Testis (tissue), 2 donors: ENCODE measurements at regions not wholly inside any gene's neighbourhood (a gene's known extent, or its start where the extent isn't known, plus 50 kb on each side); places are given as distances from the start of the nearest gene placed in this dataset.

ENCODE experiments used
- DNase-seq: peaks from one replicate; pipeline ENCODE4 v3.0.0-alpha.2; 2019
- H3K27ac ChIP-seq, 2 donors: fragments of 200-600 bp; sonication (generic); one replicate each; pipeline ENCODE4 v1.5.1; 2019
- H3K27me3 ChIP-seq: fragments of 200-600 bp; sonication (generic); one replicate; pipeline ENCODE4 v1.5.1; 2019
- H3K36me3 ChIP-seq: fragments of 200-600 bp; sonication (generic); one replicate; pipeline ENCODE4 v1.5.1; 2017; ENCODE audit warnings: low read depth; ENCODE audit errors: missing control alignments
- H3K4me1 ChIP-seq: fragments of 200-600 bp; sonication (generic); one replicate; pipeline ENCODE4 v1.5.1; 2019
- H3K4me3 ChIP-seq, 2 donors: fragments of 200-600 bp; sonication (generic); one replicate each; pipeline ENCODE4 v1.5.1; 2017 to 2019
- H3K9me3 ChIP-seq: fragments of 200-600 bp; sonication (generic); one replicate; pipeline ENCODE4 v1.5.1; 2017
- CTCF ChIP-seq, 3 experiments: fragments of 450-650 bp in 2 of 3; fragments of 200-600 bp in 1 of 3; sonication (generic) in 1 of 3; IDR thresholded peaks; one replicate each; pipeline ENCODE4 v1.5.1; 2016 to 2019; ENCODE audit warnings: antibody characterized with exemption in 3 of 3, mild to moderate bottlenecking in 2 of 3, moderate library complexity in 1 of 3
- POLR2A ChIP-seq: fragments of 450-650 bp; IDR thresholded peaks from one replicate; pipeline ENCODE4 v1.6.1; 2017; ENCODE audit warnings: antibody characterized with exemption, mild to moderate bottlenecking, moderate library complexity
- WGBS, 2 donors: methylation state at CpG; one replicate each; pipeline ENCODE4 v1.1.5; 2018; 5-methylcytosine and 5-hydroxymethylcytosine counted together
- intact Hi-C: fragments of 100-400 bp; cut with DNase I; formaldehyde crosslinking; loops from one replicate; pipeline ENCODE4 v1.15.1; 2023; ENCODE audit warnings: low total_unique reads

GRCh38 chr5:60517094-60517694, 182.8 kb downstream of the DEPDC1B start:
- no peak for DNase-seq
- intact Hi-C loops: no loop called here
- Histone ChIP-seq H3K36me3 (no peaks in the 10 kb centered on the region), H3K4me3 (no peak overlapping the region), H3K27ac (no peak overlapping the region), H3K9me3 (no peaks in the 10 kb centered on the region), H3K27me3 (no peaks in the 10 kb centered on the region), H3K4me1 (no peaks in the 10 kb centered on the region)
- TF ChIP-seq CTCF (IDR thresholded peaks at IDR 0.05) (no peak), POLR2A (no peak)
- WGBS, 2 donors: 91 to 97% methylated on average over 5 to 6 of the region's 8 CpGs

GRCh38 chr5:60516688-60517087, 183.3 kb downstream of the DEPDC1B start:
- DNase-seq: no peak
- Histone ChIP-seq H3K27ac (no peak overlapping the region), H3K36me3 (no peaks in the 10 kb centered on the region), H3K27me3 (no peaks in the 10 kb centered on the region), H3K9me3 (no peaks in the 10 kb centered on the region), H3K4me3 (no peak overlapping the region), H3K4me1 (no peaks in the 10 kb centered on the region)
- intact Hi-C loops: no loop called here
- 77 to 83% methylated on average over 1 to 2 of the region's 2 CpGs for WGBS, 2 donors
- no peak for TF ChIP-seq CTCF (IDR thresholded peaks at IDR 0.05)
- no peak for TF ChIP-seq POLR2A

GRCh38 chr5:60514152-60514551, 185.8 kb downstream of the DEPDC1B start:
- 38 to 52% methylated on average over 1 of the region's 1 CpG for WGBS, 2 donors
- no peaks in the 10 kb centered on the region for H3K9me3 ChIP-seq
- intact Hi-C loops: no loop called here
- H3K27ac ChIP-seq: no peak overlapping the region
- DNase-seq: no peak
- H3K4me1 ChIP-seq: no peaks in the 10 kb centered on the region
- H3K4me3 ChIP-seq: no peak overlapping the region
- TF ChIP-seq CTCF (IDR thresholded peaks at IDR 0.05) (no peak), POLR2A (no peak)
- H3K36me3 ChIP-seq: no peaks in the 10 kb centered on the region
- no peaks in the 10 kb centered on the region for H3K27me3 ChIP-seq

GRCh38 chr5:60512117-60512516, 187.8 kb downstream of the DEPDC1B start:
- no peak overlapping the region for H3K4me3 ChIP-seq
- H3K4me1 ChIP-seq: no peaks in the 10 kb centered on the region
- intact Hi-C loops: no loop called here
- H3K27ac ChIP-seq: no peak overlapping the region
- TF ChIP-seq POLR2A: no peak
- TF ChIP-seq CTCF (IDR thresholded peaks at IDR 0.05): no peak
- H3K9me3 ChIP-seq: no peaks in the 10 kb centered on the region
- no peaks in the 10 kb centered on the region for H3K27me3 ChIP-seq
- DNase-seq: no peak
- no peaks in the 10 kb centered on the region for H3K36me3 ChIP-seq

GRCh38 chr5:60510663-60511062, 189.3 kb downstream of the DEPDC1B start:
- Histone ChIP-seq H3K9me3 (no peaks in the 10 kb centered on the region), H3K4me1 (no peaks in the 10 kb centered on the region), H3K27ac (no peak overlapping the region), H3K36me3 (no peaks in the 10 kb centered on the region), H3K27me3 (no peaks in the 10 kb centered on the region), H3K4me3 (no peak overlapping the region)
- TF ChIP-seq POLR2A (no peak), CTCF (IDR thresholded peaks at IDR 0.05) (no peak)
- 71 to 73% methylated on average over 3 of the region's 3 CpGs for WGBS, 2 donors
- DNase-seq: no peak
- intact Hi-C loops: no loop called here
